Posterior cingulate gyrus (tissue), 11 donors: ENCODE measurements at regions not wholly inside any gene's neighbourhood (a gene's known extent, or its start where the extent isn't known, plus 50 kb on each side); places are given as distances from the start of the nearest gene placed in this dataset.
A peak's percentile ranks its signal among the peaks of the same experiment; 100 is the strongest.
"Not testable (repeated sequence)": the region's sequence is repeated elsewhere in the genome, so short reads cannot be mapped to it uniquely, and the experiment has no call there.

Experiments
- DNase-seq, 10 donors: peaks; one replicate each; pipeline versions ENCODE4 v3.0.0 to v3.0.0-alpha.2; 2020 to 2021; ENCODE audit warnings: mixed read lengths in 3 of 10
- intact Hi-C: fragments of 100-400 bp; cut with DNase I; formaldehyde crosslinking; loops from one replicate; pipeline ENCODE4 v1.15.1; 2023

DNA sequence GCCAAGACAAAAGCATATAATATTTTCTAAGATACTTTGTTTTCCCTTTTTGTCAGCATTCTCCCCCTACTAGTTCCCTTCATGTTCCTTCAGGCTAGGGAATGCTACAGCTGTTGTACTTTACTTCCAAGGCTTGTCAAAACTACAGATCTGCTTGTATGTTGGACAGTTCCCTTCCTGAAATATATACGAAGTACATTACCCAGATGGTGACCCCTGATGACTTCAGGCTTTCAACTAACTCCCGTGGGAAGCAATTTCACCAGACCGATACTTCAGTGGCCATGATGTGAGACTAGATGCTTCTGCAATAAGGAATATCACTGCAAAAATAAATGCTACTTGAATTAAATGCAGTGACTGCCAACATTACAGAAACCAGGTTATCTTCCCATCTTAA, 332.8 kb downstream of the SH2D1A start:
- intact Hi-C loops: no loop called here
- no peak for DNase-seq

DNA sequence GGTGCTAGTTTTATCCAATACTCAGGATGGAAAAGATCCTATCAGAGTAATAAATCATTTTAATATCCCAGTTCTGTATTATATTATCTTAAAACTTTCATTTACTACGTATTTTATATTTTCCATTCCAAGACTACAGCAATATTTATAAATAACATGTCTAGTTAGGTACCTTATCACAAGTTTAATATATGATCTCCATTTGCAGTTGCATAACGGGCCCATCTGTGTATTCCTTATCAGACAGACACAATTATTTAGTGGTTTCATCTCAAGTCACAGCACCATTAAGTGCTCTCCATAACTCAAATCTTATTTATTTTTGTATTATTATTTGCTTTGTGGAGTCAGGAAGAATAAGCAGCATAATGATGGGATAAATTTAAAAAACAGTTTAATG, 333.9 kb downstream of the SH2D1A start:
- intact Hi-C loops: no loop called here
- DNase-seq: no peak

DNA sequence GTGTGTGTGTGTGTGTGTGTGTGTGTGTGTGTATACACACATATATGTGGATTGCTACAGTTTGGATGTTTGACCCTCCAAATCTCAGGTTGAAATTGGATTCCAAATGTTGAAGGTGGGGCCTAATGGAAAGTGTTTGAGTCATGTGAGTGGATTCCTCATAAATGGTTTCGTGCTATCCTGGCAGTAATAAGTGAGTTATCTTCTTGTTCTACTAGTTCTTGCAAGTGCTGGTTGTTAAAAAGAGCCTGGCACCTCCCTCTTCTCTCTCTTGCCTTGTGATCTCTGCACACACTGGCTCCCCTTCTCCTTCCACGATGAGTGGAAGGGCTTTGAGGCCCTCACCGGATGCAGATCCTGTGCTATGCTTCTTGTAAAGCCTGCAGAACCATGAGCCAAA, 344.1 kb downstream of the SH2D1A start:
- DNase-seq: no peak
- intact Hi-C loops: no loop called here

DNA sequence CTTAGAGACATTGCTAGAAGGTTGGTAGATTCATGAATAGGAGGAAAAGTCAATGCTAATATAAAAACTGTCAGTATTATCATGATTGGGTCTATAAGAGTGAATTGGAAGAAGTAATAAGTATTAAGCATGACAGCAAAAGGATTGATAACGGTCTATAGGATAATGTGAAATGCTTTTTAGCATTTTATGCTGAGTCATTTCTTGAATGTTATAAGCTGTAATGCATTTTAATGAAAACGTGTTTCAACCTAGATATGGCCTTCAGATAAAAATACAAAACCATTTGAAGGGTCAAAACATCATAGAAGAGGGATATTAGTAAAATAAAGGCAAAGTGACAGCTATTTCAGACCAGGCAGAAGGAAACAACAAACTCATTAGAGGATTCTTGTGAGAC, 353.5 kb downstream of the SH2D1A start:
- DNase-seq: no peak
- intact Hi-C loops: no loop called here

DNA sequence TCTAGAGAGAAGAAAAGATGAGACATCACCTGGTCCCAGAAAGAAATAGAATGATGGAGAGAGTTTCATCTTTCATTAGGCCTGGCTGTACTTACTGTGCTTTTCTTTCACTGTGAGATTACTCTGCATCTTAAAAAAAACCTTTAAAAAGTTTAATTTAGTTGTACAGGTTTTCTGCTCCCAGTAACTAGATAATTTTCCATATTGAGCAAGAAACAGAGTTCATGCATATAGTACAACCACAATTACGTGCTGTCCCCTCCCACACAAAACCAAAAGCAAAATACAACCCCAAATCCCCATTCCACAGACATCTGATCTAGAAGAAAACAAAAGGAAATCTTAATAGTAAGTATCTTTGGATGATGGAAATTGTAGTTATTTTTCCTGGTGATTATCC, 371.2 kb downstream of the SH2D1A start:
- intact Hi-C loops: no loop called here
- DNase-seq: no peak

DNA sequence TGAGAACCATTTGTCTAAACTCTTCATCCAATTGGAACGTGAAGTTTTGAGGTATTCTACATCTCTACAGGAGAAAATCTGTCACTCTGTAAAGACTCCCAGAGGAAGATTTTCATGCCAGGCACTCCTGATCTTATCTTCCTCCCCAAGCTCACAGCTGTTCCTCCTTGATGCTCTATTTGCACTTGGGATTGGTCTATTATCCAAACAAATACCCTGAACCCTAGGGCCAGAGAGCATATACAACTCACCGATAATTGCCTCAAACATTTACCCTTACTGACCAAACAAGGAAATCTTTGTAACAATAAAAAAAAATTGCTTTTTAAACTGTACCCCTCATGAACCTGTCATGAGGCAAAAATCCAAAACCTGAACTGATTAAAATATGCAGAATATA, 372.7 kb downstream of the SH2D1A start:
- no peak for DNase-seq
- intact Hi-C loops: no loop called here

DNA sequence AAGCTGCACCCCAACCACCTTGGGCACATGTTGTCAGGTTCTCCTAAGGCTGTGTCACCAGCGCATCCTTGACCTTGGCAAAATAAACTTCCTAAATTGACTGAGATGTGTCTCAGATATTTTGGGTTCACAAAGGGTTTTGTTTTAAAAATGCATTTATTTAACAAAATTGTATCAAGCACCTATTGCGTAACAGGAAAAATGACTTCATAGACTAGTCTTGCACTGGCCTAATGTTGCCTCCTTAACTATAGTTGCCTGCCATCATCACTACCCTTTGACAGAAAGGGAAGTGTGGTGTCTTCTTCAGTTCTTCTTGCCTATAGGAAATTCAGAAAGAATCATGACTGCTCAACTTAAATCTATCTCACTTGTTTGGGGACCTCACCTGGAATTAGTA, 374.2 kb downstream of the SH2D1A start:
- no peak for DNase-seq
- intact Hi-C loops: no loop called here

DNA sequence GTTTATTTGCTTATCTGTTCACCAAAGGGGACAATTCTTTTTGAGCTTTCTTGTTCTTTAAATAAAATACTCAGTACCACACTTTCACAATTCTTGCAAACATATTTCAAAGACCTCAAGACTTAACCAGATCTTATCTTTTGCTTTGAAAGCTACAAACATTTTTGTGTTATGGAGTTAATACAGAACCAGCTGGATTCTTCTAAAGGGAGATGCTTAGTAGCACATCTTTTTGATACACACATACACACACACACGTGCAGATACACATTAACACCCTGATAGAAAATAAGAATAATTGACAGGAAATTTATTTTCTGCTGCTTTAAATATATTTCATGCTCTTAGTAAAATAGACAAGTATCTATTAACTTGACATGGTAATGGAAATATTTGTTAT, 379.1 kb downstream of the SH2D1A start:
- DNase-seq: no peak
- intact Hi-C loops: no loop called here

DNA sequence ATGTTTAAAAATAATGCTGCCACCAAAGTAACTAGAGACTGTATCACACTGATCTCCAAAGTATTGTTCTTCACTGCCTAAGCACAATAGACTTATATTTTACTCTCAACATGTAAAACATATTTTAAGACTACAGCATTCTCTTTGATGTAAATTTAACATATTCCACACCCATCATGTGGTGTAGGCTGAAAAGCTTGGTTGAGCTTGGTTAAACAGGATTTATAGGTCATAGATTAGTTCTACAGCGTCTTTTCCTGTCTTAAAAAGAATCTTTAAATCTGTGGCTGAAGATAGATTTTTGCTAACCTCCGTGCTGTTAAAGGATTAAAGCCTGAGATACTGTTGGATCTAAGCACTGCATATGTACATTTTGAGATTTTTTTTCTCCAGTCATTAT, 379.9 kb downstream of the SH2D1A start:
- intact Hi-C loops: no loop called here
- DNase-seq: no peak

DNA sequence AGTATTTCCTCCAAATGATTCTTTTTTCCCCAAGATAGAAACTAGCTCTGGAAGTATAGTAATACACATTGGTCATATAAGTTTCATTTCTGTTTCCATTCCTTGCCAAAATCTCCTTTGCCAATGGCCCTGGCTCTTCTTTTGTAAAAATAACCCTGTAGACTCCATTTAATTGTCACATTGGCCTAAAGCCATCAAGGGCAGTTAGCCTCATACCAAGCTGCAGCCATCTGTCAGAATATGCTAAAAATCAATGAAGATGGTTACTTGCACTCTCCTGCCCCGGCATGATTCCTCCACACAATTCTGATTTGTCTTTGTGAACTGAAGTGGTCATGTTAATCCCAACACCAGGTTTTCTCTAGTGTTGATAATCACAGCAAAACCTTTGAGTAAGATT, 380.5 kb downstream of the SH2D1A start:
- intact Hi-C loops: no loop called here
- no peak for DNase-seq

DNA sequence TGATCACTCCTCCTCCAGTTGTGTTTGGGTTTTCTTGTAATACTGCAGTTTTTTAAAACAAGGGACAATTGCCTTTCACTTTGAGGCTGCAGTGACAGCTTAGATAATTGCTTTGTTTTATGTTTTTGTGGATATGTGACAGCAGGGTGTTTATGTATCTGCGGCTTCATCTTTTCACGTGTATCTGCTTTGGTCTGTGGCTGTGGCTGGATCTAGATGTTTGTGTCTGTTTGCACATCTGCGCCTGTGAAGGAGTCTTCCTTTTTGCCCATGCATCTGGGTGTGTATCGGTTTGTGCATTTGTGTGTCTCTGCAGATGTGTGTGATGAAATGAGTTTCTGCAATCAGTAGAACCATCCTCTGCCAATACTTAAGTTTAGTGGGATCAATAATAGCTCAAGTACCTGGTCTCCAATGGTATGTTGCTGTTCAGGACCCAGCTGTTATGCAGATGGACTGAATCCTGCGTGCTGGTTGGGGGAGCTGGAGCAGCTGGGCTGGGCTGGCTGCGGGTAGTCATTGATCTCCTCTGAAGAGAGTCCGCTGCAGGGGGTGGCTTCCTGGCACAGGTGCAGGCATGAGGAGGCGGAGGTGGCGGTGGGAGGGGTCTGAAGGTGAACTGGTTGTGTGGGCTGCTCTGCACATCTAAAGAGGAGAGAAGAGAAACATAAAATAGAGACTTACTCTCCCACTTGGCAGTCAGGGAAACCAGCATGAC, 390.3 kb downstream of the SH2D1A start:
- peak in 4 of 10 donors; percentile 20 to 76 (median 68) for DNase-seq
- intact Hi-C loops: no loop called here

DNA sequence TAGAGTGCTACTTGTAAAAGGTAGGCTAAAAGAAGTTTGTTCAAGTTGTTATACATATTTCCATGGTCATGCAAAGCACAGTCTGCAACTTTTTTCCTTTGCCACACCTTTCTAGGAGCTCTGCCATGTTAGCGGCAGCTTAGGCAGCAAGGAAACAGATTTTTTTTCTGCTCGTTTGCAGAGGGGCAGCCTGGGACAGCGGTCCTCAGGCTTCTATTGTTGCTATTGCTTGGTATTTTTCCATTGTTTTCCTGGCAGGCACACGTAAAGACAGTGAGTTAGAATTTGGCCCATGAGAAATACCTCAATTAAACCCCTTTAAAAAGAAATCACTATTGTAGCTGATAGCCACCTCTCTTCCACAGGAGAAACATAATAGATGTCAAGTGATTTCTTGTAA, 391.4 kb downstream of the SH2D1A start:
- intact Hi-C loops: no loop called here
- DNase-seq: no peak

DNA sequence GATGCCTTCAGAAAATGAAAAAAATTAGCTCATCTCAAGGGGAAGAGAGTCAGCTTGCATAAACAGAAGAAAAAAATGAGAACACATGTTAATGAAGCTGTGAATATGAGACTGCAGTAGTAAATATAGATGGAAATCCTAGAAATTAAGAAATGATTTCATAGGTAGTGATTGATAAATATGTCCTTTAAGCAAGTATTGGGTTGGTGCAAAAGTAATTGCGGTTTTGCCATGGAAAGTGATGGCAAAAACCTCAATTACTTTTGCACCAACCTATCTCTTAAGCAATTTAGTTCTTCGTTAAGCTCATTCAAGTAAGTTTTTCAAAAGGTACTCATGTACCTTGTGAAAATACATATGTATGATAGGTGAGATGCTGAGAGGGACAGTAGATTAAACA, 400.9 kb downstream of the SH2D1A start:
- no peak for DNase-seq
- intact Hi-C loops: no loop called here

DNA sequence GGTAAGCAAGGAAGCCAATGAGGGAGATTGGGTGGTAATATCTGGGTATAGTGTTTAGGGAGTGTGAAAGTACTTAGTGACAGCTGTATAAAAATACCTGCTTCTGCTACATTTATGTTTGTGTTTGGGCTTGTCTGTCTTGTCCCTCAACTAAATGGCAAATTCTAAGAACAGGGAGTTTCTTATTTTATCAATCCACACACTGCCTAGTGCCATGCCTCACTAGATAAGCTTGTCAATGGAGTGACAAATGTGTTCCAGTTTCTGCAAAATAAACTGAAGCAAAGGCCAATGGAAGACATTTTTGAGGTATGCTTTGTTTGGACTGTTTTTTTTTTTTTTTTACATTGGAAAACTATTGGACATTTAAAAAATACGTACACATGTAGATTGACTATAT, 418.0 kb downstream of the SH2D1A start:
- DNase-seq: no peak
- intact Hi-C loops: no loop called here

DNA sequence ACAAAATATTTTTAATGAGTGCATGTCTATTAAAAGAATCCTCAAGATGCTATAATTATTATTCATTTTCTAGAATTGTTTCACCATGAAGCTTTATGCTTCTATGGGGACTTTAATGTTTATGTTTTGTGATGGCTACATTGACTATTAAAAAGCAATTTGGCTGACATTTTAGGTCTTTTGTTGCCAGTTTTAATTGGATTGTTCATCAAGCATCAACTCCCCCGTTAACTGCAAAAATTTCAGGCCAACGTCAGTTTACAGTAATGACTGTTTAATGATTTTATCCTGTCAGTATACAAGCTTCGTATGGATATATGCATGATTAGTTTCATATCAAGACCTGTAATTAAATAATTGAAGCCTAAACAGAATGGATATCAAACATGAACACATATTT, 422.8 kb downstream of the SH2D1A start:
- intact Hi-C loops: no loop called here
- no peak for DNase-seq

DNA sequence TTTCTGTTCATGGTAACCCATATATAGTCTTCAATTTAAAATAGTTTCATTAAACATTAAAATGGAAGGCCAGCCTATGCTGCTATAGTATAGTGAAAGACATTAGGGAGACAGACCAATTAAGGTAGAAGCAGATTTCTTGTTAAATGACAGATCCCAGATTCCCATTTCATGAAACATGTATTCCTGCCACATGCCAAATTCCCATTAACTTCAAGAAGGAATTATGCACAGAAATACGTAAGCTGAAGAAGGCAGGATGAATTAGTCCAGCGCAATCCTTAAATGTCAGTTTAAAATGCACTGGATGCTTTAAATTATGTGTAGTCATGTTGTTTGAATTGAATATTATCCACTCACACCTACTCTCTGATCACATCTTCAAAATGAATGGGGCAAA, 424.9 kb downstream of the SH2D1A start:
- no peak for DNase-seq
- intact Hi-C loops: no loop called here

DNA sequence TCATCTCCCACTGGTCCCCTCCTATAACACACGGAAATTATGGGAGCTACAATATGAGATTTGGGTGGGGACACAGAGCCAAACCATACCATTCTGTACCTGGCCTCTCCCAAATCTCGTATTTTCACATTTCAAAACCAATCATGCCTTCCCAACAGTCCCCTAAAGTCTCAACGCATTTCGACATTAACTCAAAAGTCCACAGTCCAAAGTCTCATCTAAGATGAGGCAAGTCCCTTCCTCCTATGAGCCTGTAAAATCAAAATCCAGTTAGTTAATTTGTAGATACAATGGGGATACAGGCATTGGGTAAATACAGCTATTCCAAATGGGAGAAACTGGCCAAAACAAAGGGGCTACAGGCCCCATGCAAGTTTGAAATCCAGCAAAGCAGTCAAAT, 441.9 kb downstream of the SH2D1A start:
- DNase-seq, intact Hi-C loops: not testable (repeated sequence)

DNA sequence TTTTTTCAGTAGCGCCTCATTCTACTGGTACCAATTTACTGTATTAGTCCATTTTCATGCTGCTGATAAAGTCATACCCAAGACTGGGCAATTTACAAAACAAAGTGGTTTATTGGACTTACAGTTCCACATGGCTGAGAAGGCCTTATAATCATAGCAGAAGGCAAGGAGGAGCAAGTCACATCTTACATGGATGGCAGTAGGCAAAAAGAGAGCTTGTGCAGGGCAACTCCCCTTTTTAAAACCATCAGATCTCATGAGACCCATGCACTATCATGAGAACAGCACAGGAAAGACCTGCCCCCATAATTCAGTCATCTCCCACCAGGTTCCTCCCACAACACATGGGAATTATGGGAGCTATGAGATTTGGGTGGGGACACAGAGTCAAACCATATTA, 443.5 kb downstream of the SH2D1A start:
- DNase-seq, intact Hi-C loops: not testable (repeated sequence)

DNA sequence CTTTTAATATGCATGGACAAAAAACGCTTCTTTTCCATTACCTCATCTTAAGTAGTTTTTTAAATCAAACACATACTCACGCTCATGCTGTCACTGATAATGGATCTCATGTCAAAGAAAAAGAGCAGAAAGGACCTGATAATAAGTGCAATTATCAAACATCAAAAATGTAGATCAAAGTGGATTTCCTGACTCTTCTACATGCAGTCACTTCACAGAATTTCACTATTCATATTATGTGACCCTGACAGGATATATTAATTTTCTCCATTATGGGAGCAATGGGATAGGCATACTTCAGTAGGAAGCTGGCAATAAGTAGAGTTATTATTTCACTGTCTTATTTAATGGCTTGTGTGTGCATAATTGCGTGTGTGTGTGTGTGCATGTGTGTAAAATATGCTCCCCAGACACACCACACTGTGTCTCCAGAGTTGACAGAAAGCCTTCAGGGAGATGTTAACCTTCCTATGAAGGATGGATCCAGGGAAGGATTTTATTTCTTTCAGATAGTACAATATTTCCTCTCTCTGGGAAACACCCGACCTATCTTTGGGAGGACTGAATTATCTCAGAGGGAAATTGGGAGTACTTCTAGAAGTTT, 445.2 kb downstream of the SH2D1A start:
- intact Hi-C loops: no loop called here

DNA sequence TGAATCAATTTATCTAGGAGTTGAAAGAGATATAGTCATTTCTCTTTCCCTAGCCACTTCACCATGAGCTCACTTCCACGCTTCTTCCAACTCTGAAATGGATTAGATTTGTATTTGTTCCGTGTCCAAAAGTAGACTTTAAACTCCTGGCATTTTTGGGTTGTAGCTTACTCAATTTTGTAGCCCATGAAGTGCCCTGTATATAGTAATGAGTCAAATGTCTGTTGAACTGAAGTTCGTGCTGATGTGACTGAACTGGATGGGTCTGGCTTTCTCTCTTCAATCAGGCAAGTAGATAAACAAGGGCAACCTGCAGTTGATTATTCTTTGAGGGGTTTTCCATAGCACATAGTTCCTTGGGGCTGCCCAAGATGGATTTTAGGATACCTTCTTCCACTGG, 450.6 kb downstream of the SH2D1A start:
- intact Hi-C loops: no loop called here
- no peak for DNase-seq

More for the DNA sequence above, 445.2 kb downstream of the SH2D1A start:
- no peak for DNase-seq

DNA sequence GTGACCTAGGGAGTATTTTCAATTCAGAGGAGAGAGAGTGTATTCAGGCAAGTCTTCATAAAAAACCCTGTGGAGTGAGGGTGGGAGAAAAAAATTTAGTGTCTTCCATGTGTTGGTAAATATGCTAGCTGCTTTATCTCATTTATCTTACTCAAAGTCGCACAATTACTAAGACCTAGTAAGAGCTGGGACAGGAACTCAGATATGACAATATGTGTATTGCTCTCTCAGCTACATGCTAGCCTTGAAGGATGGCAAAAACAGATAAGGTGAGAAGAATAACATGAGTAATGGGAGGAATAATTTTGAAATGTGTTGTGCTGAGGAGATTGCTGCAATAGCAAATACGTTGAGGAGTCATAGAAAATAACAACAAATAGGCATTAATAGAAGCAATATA, 458.6 kb downstream of the SH2D1A start:
- intact Hi-C loops: no loop called here
- no peak for DNase-seq

DNA sequence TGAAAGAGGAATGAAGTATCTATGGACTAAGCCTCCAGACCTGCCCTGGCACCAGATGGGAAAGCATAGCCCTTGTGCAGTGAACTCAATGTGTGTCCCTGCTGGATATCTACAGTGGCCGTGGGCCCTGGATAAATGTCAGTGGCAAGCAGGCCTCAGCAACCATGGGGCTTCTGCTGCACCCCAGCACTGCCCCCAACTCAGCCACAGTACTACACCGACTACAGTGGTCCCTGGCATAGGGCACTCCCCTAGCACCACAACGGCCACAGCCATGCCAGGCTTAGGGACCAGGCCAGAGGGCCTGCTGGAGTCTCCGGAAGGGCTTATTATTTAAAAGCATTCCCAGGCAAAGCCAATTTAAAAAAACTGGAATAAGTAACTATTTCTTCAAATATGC, 459.1 kb downstream of the SH2D1A start:
- peak in 2 of 10 donors; percentile 34 to 61 for DNase-seq

DNA sequence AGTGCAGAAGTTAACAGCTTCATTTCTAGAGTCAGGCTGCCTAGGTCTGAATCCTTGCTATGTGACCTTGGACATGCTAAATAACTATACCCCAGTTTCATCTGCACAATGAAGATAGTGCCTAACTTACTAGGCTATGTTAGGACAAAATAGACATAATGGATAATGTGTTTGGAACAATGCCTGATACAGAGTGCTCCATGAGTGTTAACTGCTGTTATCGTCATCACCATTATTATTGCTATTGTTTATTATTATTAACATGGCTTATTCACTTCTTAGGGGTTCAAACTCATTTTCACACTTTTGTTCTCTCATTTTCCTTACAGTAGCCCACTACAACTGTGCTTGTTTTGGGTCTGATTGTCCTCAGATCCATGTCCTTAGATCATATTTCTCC, 467.7 kb downstream of the SH2D1A start:
- no peak for DNase-seq
- intact Hi-C loops: no loop called here

More for the DNA sequence above, 459.1 kb downstream of the SH2D1A start:
- intact Hi-C loops: no loop called here
